HG03571 (cell line): ENCODE measurements at regions not wholly inside any gene's neighbourhood (a gene's known extent, or its start where the extent isn't known, plus 50 kb on each side); places are given as distances from the start of the nearest gene placed in this dataset.
"Not testable (repeated sequence)": the region's sequence is repeated elsewhere in the genome, so short reads cannot be mapped to it uniquely, and the experiment has no call there.

Experiments
- ATAC-seq: cut with Tn5 transposase; IDR thresholded peaks from one replicate; pipeline ENCODE4 v1.9.1; 2021; ENCODE audit not compliant: unreplicated experiment

DNA sequence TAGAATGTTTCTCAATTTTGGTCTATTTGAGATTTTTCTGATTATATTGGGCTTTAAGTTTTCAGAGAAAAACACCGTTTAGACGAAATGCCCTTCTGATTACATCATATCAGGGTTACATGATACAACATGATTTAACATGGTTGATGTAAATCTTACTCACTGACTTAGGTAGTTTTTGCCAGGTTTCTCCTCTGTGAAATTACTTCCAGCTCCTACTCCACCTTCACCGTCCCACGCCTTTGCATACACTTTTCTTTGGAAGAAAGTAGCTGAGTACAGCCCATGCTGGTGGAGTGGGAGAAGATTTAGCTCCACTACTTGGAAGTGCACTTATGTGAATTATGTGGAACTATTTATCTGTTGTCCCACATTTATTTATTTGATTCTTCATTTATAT lies 433.2 kb upstream of the KLHL1 start:
- no peak for ATAC-seq

GRCh38 chr13:70534466-70534865 lies 426.2 kb upstream of the KLHL1 start:
- ATAC-seq, result no peak

GRCh38 chr13:70529652-70530051 lies 421.4 kb upstream of the KLHL1 start:
- ATAC-seq, result no peak

DNA sequence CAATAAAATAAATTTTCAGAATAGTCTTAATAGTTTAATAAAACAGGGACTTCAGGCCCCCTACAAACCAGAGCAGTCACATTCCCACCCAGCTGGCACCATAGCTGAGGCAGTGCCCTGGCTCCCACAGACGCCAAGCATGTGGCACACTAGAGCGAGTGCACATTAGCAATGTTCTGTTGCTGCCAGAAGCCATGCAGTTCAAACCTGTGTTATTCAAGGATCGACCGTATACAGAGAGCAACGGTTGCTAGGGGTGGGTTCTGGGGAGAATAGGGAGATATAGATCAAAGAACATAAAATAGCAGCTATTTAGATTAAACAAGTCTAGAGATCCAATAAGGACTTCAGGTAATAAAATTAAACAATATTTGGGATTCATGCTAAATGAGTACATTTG lies 419.3 kb upstream of the KLHL1 start:
- ATAC-seq, result no peak

DNA sequence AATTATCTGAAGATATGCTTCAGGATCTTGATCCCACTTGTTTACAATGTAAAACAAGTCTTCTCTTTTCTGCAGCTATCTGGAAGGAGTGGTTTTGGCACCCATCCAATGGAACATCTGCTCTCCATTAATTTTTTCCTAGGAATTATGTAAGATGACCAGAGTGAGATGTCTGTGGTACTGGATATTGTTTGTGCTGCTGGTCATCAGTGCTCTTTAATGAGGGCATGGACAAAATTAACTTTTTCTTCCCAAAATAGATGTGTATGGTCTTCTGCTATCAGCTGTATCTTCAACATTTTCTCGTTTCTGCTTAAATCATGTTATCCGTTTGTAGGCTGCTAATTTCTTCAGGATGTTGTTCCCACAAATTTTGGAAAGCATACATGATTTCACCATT lies 415.4 kb upstream of the KLHL1 start:
- ATAC-seq, result no peak

DNA sequence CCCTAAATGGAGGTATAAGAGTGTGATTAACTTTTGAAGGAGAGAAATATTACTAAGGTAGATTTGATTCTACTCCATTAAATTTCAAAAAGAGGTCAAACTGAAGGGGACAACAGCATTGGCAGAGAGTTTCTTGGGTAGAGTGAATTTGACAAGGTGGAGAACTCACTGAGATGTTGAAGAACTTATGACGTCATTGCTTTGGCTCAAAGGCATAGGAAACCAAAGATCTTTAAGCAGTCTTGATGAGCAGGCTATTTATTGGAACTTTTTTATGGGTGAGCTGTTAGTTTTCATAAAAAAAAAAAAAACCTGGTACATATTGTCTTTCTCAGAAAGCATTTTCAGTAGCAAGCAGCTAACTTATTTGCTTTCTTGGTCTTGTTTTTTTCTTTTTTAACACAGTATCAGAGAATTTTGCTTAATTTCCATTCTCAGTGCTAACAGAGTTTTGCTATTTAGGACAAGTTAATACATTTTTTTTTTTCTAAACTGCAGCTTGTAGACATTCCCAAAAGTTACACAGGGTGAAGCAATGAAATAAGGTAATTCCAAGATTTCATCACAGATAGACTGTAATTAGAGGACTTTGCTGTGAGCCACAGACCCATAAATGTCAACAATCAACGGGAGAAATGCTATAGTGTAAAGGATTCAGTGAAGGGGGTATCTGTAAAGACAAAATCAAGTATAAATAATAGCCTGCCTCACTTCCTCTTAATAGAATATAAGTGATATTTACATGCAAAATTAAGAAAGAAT lies 412.2 kb upstream of the KLHL1 start:
- no peak for ATAC-seq

DNA sequence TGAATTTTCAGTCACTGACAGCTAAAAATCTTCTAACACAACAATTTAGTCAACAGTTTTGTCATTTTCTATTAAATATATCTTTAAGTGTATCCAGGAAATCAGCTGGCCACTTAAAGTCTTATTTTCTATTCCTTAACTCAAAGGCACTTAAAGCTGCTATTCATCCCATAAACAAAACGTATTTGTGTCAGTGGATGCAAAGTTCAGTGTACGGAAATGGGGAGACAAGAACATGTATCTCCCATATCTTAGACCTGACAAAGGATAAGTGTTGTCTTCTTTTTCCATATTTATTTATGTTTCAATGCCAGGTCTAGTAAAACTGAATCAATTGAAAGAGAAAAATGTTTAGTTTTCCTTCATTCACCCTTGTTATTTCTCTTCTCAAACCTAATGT lies 409.8 kb upstream of the KLHL1 start:
- ATAC-seq, result no peak

DNA sequence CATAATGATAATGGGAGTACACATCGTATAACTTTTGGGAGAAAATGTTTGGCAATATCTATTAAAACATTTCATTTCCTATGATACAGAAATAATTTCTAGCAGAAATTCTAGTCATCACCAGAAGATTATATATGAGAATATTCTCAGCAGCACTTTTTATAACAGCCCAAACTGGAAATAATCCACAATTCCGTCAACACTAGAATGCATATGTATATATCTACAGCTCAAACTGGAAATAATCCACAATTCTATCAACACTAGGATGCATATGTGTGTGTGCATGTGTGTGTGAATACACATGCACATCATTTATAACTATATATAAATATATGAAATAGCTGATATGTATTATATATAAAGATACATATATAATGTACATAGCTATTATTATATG lies 408.0 kb upstream of the KLHL1 start:
- ATAC-seq, result no peak

- ATAC-seq, result not testable (repeated sequence)
Measured at GRCh38 chr13:70511861-70512417, 403.7 kb upstream of the KLHL1 start.

- ATAC-seq, result no peak
Measured at GRCh38 chr13:70505809-70506208, 397.6 kb upstream of the KLHL1 start.

GRCh38 chr13:70502944-70503343 lies 394.7 kb upstream of the KLHL1 start:
- ATAC-seq, result no peak

DNA sequence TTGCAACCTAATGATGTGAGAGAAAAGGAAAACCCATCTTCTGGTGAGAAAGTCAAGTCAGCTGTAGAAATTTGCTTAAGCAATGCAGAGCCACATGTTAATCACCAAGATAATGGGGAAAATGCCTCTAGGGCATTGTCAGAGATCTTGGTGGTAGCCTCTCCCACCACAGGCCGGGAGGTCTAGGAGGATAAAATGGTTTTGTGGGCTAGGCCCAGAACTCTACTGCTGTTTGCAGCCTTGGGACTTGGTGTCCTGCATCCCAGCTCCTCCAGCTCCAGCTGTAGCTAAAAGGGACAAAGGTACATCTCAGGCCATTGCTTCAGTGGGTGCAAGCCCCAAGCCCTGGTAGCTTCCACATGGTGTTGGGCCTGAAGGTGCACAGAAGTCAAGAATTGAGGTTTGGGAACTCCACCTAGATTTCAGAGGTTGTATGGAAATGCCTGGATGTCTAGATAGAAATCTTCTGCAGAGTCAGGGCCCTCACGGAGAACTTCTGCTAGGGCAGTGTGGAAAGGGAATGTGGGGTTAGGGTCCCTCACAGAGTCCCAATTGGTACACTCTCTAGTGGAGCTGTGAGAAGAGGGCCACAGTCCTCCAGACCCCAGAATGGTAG lies 382.2 kb upstream of the KLHL1 start:
- no peak for ATAC-seq

DNA sequence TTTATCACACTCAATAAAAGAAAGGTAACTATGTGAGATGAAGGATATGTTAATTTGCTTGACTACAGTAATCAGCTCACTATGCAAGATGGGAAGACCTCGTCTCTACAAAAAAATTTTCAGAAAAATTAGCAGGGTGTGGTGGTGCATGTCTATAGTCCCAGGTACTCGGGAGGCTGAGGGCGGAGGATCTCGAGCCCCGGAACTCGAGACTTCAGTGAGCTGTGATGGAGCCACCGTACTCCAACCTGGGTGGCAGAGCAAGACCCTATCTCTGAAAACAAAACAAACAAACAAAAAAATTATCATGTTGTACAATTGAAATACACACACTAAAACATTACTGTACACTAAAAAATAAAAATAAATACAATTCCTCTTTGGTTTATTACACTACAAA lies 376.7 kb upstream of the KLHL1 start:
- ATAC-seq, result no peak

DNA sequence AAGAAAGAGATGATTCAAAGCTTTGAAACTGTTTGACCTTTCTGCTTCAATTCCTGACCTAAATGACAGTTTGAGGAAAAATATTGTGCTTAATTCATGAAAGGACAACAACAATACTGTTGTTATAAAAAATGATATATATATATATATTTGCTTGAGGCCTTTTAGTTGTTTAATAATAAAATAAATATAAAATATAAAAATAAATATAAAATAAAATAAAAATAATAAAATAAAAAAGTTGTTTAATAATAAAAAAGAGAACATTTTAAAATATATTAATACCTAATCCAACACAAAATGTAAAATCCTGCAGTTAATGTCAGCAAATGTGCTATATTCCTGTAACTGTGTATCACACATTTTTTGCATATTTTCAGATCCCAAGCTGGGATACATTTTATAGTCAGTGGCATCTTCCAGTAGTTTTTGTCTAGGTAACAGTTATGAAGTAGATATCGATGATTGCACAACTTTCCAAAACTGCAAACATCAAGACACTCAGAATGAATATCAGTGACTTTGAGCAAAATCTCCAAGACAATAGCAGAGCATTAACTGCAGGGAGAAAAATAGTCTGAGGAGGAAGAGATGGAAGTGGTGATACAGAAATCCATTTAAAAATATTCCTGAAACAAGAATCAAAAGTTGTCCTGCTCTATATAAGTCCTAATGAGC lies 375.5 kb upstream of the KLHL1 start:
- ATAC-seq, result no peak

DNA sequence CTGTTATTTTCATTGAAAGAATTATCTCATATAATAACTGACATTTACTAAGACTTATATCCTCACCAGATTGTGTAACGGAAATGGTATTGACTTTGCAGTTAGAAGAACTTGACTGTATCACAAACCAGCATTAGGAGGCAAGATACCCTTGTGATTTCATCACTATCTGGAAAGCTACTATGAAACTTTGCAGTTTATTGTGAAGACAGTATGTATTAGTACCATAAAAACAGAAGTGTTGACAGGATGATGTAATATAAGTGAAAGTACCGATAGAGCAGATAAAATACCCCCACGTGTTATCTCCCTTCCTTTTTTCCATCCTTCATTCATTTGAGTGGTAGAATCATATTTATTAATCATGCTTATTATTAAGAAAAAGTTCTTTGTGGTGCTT lies 365.7 kb upstream of the KLHL1 start:
- no peak for ATAC-seq

- ATAC-seq, result no peak
Measured at GRCh38 chr13:70469077-70469476, 360.8 kb upstream of the KLHL1 start.

GRCh38 chr13:70457474-70457873 lies 349.2 kb upstream of the KLHL1 start:
- no peak for ATAC-seq

DNA sequence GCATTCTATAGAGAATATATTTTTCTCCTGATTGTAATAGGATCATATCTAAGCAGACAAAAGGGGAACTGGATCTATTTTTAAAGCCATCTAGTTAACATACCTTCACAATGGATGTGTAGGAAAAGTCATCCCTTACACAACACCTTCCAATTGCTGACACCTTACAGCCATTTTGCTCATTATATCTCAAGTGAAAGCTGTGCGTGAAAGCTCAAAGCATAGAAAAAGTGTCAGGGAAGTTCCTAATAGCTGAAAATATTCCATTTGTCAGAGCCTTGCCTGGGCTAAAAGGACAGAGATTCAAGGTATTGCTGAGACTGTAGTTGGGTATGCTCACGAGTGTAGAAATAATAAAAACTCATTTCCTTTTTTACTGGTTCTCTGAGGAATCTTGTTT lies 340.6 kb upstream of the KLHL1 start:
- no peak for ATAC-seq

DNA sequence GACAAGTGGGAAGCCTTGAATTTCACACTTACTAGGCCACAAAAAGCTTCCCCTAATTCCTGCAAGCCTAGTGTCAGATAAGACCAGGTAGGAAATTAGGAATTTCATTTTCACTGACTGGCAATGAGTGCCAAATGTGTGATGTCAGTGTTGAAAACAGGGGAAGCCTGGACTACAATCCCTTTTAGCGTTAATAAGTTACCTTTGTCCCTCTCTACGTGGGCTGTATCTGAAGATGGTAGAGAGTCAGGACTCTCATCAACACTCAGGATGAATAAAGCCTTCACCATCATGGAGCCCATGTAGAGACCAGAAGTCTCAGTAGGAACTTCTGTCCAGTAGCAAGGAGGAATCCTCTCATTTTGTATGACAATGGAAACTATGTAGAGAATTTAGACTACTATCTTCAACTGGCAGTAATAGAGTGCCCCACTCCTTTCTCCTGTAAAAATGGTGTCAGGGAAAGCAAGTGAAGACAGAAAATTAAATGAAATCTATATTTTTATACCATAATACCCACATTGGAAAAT lies 324.1 kb upstream of the KLHL1 start:
- no peak for ATAC-seq

DNA sequence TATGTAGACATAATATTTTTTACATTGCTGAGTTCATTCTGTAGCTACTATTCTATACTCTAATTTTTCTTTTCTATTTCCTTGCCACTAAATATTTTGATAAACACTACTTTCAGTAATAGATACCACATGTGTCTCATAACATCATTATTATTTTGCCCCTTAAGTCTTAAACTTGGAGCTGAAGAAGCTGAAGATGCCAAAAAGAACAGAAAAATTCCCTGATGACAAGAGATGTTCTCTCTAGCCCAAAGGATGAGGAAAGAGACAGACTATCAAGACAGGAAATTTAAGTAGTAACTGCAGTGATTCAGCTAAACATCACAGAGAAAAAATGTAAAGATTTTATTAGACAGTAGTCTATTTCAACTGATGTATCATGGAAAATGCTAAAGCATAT lies 322.0 kb upstream of the KLHL1 start:
- no peak for ATAC-seq

DNA sequence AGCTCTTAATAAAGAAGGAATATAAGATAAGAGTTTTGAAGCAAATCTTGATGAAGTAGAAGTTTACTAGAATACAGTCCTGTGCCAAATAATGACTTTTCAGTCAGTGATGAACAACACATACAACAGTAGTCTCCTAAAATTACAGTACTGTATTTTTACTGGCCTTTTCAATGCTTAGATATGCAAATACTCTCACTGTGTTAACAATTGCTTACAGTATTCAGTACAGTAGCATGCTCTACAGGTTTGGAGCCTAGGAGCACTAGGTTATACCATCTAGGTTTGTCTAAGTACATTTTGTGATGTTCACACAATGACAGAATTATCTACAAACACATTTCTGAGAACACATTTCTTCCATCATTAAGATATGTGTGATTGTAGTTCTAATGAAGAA lies 316.7 kb upstream of the KLHL1 start:
- no peak for ATAC-seq

- ATAC-seq, result no peak
Measured at GRCh38 chr13:70424428-70424827, 316.2 kb upstream of the KLHL1 start.
